Left colon (tissue), 2 donors: ENCODE measurements at regions not wholly inside any gene's neighbourhood (a gene's known extent, or its start where the extent isn't known, plus 50 kb on each side); places are given as distances from the start of the nearest gene placed in this dataset.

Source experiments
- ATAC-seq: fragments of 200-7000 bp; cut with Tn5 transposase; one replicate; pipeline ENCODE4 v1.9.1; 2020; ENCODE audit warnings: mild to moderate bottlenecking, moderate library complexity
- DNase-seq, 2 donors: peaks; one replicate each; pipeline ENCODE4 v3.0.0-alpha.2; 2020
- intact Hi-C, 2 donors: fragments of 100-400 bp; cut with DNase I in 1 of 2; cut with micrococcal nuclease in 1 of 2; formaldehyde crosslinking; loops; one replicate each; pipeline versions ENCODE4 v1.11.2 to v1.14.0; 2022; cut with DNase I, micrococcal nuclease
- donor health status: DM: no; HTN: no; CAD: no.
- donor health status: DM: yes; HTN: yes; CAD: no.

GRCh38 chr21:35648512-35648911 is 411.8 kb downstream of the SETD4 start:
- DNase-seq (no peak), ATAC-seq (peak; percentile 18)
- intact Hi-C loops = no loop called here

DNA sequence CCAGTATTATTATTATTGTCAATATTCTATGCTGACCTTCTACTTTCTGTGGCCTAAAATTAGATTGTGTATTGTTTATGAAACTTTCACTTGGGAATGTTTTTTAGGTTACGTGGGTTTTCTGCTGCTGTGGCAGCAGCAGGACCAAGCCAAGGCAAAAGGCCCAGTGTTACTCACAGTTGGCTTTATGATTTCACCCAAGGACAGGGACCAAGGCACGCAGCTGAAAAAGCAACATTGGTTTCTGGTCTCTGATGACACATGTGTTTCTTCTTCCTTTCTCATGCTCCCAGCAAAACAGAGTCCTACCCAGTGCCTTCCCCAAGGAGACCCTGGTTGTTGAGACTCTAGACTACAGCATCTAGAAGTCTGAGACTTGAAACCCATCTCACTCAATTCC is 413.7 kb downstream of the SETD4 start:
- intact Hi-C loops = no loop called here
- ATAC-seq (no peak), DNase-seq (no peak)

- ATAC-seq (no peak), DNase-seq (no peak)
These were observed 414.3 kb downstream of the SETD4 start for GRCh38 chr21:35645991-35646390.

GRCh38 chr21:35644523-35644922 is 415.8 kb downstream of the SETD4 start:
- no peak for DNase-seq
- intact Hi-C loops = no loop called here

More at GRCh38 chr21:35645991-35646390, 414.3 kb downstream of the SETD4 start:
- intact Hi-C loops = no loop called here

DNA sequence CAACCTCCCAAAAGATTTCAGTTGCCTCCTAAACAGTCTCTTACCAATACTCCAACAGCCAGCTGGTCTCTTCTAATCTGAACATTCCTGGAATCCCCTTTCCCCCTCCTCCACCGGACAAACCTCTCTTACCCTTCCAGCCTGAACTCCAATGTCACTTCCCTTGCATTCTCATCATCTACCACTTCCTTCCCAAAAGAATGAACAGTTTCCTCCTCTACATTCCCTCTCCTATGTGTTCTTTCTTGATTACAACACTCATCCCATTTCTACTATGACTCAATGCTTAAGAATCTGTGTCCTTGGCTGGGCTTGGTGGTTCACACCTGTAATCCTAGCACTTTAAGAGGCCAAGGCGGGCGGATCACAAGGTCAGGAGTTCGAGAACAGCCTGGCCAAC is 417.1 kb downstream of the SETD4 start:
- ATAC-seq (no peak), DNase-seq (no peak)
- intact Hi-C loops = no loop called here

More at GRCh38 chr21:35644523-35644922, 415.8 kb downstream of the SETD4 start:
- no peak for ATAC-seq

DNA sequence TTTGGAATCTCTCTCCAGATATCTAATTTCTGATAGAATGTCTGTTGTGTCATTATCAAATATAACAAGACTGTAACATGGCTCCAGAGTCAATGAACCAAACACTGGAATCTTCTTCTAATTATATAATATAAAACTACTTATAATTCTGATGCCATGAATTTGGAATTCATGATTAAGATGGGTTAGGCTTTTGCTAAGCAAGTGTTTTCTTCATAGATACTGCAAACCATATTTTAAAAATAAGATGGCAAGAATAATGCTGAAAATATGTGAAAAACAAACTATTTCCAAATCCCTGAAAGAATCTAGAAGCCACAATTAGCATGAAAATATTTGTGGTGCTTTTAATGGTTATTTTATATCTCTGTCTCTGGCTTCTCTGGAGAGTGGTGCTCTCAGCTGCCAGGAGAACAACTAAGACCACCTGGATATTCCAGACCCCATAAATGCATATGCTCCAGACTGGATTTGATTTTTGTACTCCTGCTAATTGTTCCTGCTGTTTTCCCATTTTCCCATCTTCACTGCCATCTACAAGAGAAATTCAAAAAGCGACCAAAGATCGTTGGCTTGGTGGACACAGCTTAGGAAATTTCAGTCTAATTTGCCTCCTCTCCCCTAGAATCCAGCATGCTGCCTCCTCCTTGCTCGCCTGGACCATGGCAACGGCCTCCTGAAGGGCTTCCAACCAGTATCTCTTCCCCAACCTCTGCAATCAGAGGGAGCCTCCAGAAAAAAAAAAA is 418.9 kb downstream of the SETD4 start:
- intact Hi-C loops = no loop called here
- no peak for ATAC-seq
- DNase-seq = no peak

DNA sequence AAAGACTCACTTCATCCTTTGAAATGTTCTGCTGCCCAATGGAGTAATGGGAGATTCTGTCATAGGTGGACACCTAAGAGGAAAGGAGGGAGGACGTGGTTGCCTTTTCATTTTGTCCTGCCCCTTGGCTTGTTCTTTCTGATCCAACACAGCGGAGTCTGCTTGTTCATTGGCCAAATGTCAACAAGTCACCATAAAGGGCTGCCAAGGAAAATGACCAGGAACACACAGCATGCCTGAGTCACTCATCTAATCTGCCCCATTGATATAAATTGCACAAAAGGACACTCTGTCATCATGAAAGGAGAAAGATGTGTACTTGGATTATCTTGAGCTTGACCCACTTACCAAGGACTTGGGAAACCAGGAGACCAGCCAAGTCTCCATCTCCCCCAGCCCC is 422.9 kb downstream of the SETD4 start:
- intact Hi-C loops = no loop called here
- ATAC-seq (no peak), DNase-seq (no peak)

- ATAC-seq (no peak), DNase-seq (no peak)
- intact Hi-C loops = no loop called here
These were observed 424.3 kb downstream of the SETD4 start for GRCh38 chr21:35635994-35636393.

DNA sequence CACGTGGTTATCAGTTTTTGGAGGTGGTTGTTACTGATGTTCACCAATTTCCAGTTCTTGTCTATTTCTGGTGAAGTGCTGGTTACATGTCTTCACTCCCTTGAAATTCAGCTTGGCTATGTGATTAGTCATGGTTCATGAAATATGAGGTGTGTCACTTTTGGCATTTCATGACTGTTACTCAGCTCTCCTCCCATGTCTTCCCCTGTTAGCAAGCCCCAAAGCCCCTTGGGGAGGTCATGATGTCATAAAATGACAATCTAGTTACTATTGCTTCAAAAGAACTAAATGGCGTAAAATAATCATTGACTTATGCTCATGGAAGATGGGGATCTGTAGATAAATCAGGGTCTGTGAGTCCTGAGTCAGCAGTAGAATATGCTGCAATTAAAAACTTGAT is 425.1 kb downstream of the SETD4 start:
- intact Hi-C loops = no loop called here
- DNase-seq (no peak), ATAC-seq (no peak)

- ATAC-seq (no peak), DNase-seq (no peak)
- intact Hi-C loops = no loop called here
These were observed 426.8 kb downstream of the SETD4 start for GRCh38 chr21:35633501-35633900.

DNA sequence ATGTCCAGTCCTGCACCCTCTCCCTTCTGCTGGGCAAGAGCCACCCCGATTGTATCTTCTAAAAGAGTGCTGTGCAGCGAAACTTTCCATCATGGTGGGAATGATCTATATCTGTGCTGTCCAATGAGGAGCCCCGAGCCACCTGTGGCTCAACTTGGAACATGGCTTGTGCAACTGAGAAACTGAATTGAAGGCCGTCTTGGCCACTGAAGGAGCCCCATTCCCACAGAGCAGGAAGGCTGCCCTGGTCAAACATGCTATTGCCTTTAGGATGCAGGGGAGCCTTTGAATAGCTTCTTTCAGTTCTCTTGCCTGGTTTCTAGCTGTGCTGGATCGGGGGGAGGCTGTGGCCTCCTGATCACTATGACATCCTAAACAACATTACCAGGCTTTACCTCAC is 427.6 kb downstream of the SETD4 start:
- DNase-seq (no peak), ATAC-seq (no peak)
- intact Hi-C loops = no loop called here

GRCh38 chr21:35628316-35628715 is 432.0 kb downstream of the SETD4 start:
- DNase-seq (no peak), ATAC-seq (no peak)
- intact Hi-C loops = no loop called here

DNA sequence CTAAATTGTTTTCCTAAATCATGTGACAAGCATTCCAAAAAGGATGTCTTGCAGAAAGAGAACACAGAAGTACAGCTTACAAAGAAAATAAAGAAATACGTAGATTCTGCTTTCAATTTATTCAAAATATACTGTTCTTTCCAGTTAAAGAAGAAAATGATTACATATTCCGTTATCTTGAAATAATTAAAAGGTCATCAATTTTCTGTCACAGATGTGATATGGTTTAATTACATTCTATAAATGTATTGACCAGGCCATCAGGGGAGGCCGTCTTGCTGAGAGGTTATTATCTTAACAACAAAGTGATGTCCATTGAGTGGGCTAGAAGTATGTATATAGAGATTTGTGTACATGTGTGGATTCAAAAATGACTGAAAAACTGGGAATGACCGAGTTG is 432.9 kb downstream of the SETD4 start:
- DNase-seq (no peak), ATAC-seq (no peak)
- intact Hi-C loops = no loop called here

DNA sequence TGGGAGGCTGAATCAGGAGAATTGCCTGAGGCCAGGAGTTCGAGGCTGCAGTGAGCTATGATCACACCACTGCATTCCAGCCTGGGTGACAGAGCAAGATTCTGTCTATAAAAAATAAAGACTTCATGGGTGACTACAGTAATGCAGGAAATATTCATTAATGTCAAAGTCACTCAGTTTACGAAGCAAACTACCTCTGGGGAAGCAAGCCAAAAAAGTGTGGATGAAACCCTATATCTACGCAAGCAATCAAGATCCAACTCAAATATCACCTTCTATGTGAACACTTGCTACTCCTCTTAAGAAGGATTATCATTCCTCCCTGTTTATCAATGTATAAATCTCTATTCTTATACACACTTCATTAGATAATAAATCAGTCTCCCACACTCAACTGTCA is 434.8 kb downstream of the SETD4 start:
- ATAC-seq (no peak), DNase-seq (no peak)
- intact Hi-C loops = no loop called here

DNA sequence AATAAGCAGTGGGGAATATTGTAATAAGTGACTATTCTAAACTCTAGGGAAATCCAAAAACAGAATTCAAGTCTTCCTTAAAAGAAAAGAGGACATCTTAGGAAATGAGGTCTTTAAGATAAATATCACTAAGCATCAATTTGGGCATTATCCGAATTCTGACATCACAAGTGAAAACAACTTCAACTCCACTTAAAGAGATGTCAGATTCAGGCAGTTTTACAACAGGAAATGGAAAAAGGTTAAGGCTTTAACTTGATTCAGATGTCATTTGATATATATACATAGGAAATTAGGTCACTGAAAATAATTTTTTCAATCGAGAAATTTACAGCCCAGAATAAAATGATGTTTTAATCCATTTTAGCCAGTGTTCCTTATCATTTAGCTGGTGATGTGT is 435.4 kb downstream of the SETD4 start:
- DNase-seq (no peak), ATAC-seq (no peak)
- intact Hi-C loops = no loop called here

- DNase-seq (no peak), ATAC-seq (no peak)
- intact Hi-C loops = no loop called here
These were observed 437.7 kb downstream of the SETD4 start for GRCh38 chr21:35622612-35623011.

DNA sequence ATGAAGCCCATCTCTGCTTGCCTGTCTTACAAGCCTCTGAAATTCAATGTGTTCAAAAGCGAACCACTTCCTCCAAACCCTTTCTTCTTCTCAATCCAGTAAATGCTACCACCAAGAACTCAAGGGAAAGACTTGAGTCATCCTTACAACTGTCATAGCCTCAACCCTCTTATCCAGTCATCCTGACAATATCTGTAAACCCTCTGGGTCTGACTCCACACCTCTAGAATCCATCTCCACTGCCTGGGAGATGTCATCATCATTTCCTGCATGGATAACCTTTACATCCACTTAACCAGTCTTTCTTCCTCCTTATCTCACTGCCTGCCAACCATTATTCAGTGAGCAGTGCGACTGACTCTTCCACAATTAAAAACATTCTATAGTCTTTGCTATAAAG is 441.1 kb downstream of the SETD4 start:
- DNase-seq (no peak), ATAC-seq (no peak)
- intact Hi-C loops = no loop called here

- intact Hi-C loops = no loop called here
These were observed 442.8 kb downstream of the SETD4 start for GRCh38 chr21:35617491-35617890.

DNA sequence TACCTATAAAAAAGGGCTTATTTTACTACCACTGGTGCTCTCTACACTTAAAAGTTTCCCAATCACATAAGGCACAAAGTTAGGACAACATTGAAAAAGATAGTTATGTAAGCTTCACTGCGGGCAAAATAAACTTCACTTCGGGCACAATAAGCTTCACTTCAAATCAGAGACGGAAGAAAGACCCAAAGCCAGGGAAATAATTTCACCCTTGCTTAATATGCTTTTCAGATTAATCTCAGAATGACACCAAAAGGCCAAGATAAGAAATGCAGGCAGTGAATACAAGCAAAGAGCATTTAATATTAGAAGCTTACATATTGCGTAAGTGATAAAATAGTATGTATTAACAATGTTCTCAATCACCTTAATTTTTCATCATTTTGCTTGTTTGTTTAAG is 444.2 kb downstream of the SETD4 start:
- no peak for DNase-seq
- intact Hi-C loops = no loop called here
- no peak for ATAC-seq

More at GRCh38 chr21:35617491-35617890, 442.8 kb downstream of the SETD4 start:
- DNase-seq (no peak), ATAC-seq (no peak)

DNA sequence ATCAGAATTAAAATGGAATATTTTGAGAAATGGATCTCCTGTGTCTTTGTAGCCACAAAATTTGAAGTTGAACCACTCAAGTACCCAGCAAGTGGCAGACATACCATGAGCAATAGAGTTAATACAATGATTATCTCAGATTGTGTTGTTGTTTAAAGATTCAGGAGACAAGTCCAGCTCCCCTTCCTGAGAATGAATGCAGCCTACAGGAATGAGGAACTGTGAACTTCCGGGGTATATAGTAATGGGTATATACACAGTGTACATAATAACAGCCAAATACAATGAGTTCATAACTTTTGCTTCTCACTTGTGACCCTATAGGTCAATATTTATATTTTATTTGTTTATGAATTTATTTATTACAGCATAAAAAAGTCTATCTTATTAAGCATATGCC is 445.0 kb downstream of the SETD4 start:
- no peak for DNase-seq
- intact Hi-C loops = no loop called here
- no peak for ATAC-seq

DNA sequence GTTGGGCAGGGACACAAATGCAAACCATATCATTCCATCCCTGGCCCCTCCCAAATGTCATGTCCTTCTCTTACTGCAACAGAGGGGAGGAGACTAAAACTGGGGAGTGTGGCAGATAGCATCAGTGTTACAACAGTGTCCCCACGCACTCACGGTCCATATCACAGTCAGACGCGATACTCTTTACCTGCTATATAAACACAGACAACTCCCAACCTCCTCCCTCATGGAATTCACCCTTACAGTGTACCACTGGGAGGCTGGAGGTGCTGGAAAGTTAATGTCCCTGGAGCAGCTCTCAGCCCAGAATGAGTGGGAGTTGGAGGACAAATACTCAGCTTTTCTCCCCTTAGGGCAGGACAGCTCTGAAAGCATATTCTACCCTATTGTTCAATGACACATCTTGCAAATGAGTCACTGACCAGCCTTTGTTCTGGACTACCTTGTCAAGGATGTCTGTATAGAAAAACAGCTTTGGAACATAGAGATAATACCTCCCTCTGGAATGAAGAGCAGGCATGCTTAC is 445.9 kb downstream of the SETD4 start:
- no peak for DNase-seq
- no peak for ATAC-seq
- intact Hi-C loops = no loop called here
